HG02623 (cell line): ENCODE measurements at regions not wholly inside any gene's neighbourhood (a gene's known extent, or its start where the extent isn't known, plus 50 kb on each side); places are given as distances from the start of the nearest gene placed in this dataset.
"Not testable (repeated sequence)": the region's sequence is repeated elsewhere in the genome, so short reads cannot be mapped to it uniquely, and the experiment has no call there.

Experiments used
- ATAC-seq: cut with Tn5 transposase; IDR thresholded peaks from one replicate; pipeline ENCODE4 v1.9.1; 2021; ENCODE audit warnings: moderate library complexity; ENCODE audit not compliant: unreplicated experiment

- no peak for ATAC-seq
Measured at GRCh38 chr6:141402489-141402888, 730.2 kb upstream of the GJE1 start.

DNA sequence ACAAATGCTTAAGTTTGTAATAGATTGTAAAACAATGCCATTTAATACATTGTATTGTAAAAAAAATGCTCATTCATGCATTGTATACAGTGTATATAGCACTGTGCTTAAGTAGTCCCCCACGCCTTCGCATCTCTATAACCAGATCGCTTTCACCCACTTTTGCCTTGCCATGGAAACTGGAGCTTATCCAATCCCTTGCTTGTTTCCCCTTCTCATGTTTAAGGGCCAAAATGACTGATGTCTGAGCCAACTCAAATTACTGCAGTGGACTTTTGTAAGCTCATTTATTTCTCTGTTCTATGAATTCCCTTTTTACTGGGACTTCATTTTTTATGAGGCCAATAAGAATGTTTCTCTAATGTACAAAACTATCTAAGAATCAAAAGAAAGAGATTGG is 730.9 kb upstream of the GJE1 start:
- ATAC-seq = no peak

GRCh38 chr6:141401168-141401567 is 731.6 kb upstream of the GJE1 start:
- no peak for ATAC-seq

DNA sequence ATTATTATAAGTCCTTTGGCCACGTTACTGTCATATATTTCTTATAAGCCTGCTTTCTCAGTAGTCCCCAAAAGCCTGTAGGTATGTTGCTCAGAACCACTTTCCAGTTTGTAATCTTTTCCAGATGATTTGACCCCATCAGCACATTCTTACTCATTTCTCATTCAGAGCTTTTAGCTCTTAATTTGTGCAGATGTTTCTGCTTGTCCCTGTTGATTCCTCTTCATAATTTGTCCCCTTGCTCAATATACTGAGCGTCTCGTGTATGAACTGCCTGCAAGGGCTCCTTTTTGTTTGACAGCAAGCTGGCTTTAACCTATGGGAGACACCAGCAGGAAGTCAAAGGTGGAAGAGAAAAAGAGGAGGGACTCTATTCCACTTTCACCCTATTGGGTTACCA is 733.8 kb upstream of the GJE1 start:
- no peak for ATAC-seq

GRCh38 chr6:141395443-141396008 is 737.2 kb upstream of the GJE1 start:
- no peak for ATAC-seq

DNA sequence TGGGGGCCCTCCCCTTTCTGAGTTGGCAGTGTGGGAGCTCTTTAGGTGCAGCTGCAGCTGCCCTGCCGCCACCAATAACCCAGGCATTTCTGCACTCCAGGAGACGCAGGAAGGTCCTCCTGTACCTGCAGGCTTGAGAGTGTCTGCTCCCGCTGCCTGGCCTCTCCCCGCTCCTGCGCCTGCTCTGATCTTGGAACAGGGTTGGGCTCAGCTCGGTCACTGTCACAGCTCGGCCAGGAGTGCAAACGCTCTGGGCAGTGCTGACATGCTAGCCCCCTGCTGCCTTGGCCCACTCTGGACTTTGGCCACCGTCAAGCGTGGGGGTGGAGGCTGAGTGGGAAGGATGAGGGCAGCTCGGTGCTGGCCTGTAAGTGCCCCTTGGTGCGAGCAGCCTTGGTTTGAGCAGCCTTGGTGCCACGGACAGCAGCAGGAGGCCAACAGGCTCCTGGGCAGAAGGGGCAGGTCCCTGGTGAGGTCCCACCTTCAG is 738.1 kb upstream of the GJE1 start:
- no peak for ATAC-seq

- no peak for ATAC-seq
Measured at GRCh38 chr6:141394125-141394536, 738.6 kb upstream of the GJE1 start.

DNA sequence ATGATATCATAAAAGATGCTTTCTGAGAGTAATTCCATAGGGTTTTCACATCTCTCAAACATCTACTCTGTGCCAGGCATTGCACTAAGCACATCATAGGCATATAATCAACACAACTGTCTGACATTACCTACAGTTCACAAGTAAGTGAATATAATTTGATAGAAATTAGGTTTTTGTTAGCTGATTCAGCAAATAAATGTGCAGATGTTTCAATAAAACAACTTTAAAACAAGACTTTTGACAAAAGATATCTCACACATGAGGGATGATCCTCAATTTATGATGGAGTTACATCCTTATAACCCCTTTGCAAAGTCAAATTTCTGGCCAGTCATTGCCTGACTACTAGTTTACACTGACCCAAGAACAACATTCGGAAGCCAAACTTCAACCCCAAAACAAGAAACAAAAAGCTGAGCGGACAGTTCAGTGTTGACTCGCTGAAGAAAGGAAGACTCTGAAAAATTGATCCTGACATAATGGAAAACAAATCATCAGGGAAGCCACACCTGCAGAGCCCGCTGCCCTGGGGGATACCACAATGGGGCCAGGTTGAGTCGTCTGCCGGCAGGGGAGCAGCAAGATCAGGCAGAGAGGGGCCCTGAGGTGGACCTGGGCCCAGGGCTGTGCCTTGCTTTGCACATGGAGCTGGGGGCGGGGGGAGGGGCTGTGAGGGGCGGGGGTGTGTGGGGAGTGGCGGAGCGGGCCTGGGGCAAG is 739.2 kb upstream of the GJE1 start:
- ATAC-seq = no peak

- not testable (repeated sequence) for ATAC-seq
Measured at GRCh38 chr6:141391135-141391534, 741.6 kb upstream of the GJE1 start.

DNA sequence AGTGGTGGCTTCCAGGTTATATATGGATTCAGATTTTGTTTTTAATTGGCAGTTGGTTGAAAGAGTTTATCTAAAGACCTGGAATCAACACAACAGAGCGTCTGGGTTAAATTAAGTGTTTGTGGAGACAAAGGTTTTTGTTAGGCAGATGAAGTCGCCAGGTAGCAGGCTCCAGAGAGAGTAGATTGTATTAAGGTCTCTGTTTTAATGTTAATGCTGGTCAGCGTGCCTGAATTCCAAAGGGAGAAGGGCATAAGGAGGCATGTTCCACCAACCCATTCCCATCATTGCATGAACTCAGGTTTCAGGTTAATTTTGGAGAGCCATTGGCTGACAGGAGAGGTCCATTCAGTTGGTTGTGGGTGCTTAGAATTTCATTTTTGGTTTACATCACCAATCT is 744.1 kb upstream of the GJE1 start:
- ATAC-seq = no peak

DNA sequence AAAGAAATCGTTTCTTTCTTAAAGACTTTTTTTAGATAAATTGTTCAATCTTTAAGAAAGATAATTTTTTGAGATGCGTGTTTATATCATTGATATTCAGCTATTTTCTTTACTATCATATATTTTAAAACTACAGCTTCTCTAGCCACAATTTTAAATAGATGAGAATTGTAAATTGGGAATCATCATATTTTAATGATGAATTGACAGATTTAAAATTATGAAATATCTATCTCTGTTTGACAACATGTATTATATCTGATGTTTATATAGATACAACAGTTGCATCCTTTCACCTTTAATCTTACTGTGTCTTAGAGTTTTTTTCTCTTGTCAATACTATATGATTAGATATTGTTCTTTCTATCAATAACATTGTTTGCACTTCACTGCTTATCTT is 762.3 kb upstream of the GJE1 start:
- ATAC-seq = no peak

DNA sequence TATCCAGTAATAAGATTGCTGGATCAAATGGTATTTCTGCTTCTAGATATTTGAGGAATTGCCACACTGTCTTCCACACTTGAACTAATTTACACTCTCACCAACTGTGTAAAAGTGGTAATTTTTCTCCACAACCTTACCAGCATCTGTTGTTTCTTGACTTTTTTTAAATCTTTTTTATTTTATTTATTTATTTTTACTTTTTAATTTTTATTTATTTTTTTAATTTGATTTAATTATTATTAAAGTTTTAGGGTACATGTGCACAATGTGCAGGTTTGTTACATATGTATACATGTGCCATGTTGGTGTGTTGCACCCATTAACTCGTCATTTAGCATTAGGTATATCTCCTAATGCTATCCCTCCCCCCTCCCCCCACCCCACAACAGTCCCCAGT is 765.9 kb upstream of the GJE1 start:
- not testable (repeated sequence) for ATAC-seq

DNA sequence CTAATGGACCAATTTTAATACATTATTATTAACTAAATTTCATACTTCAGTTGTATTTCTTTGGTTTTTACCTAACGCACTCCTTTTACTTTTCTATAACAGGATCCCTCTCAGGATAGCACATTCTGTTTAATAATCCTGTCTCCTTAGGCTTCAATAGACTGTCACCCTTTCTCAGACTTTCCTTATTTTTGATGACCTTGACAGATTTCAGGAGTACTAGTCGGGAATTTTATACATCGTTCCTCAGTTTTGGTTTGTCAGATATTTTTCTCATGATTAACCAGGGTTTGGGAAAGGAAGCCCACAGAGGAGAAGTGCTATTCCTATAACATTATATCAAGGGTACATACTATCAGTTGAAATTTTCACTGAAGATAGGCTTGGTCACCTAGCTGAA is 768.0 kb upstream of the GJE1 start:
- ATAC-seq = no peak

DNA sequence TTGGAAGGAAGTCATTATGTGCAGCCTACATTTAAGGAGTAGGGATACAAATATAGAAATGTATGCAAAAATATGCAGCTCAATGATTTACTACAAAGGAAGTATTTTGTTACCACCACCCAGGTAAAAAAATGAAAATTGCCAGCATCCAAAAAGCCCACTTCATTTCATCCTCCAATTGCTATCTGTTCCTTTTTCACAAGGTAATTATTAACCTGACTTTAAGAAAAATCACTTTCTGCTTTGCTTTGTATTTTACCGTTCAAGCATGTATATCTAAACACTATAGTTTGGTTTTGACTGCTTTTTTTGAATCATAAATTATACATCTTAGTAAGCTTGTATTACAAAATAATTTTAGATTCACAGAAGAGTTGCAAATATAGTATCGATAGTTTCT is 768.5 kb upstream of the GJE1 start:
- no peak for ATAC-seq

GRCh38 chr6:141361559-141361958 is 771.2 kb upstream of the GJE1 start:
- no peak for ATAC-seq

DNA sequence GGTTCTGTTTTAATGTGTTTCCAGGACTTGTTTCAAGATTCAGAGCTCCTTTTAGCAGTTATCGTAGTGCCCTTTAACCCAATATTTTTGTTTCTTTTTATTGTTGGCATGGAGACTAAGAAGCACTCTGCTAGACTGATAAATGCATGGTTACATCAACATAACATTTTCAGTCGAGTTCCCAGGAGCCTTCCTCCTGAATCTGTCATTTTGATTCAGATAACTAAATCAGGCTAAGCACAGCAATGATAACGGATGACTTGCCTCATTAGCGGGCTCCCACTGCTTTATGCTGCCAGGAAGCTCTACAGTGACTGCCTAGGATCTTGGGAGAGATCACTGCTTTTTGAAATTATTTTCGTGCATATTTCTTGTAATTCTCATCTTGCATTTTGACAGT is 772.8 kb upstream of the GJE1 start:
- no peak for ATAC-seq

- ATAC-seq = no peak
Measured at GRCh38 chr6:141354191-141354955, 778.4 kb upstream of the GJE1 start.

DNA sequence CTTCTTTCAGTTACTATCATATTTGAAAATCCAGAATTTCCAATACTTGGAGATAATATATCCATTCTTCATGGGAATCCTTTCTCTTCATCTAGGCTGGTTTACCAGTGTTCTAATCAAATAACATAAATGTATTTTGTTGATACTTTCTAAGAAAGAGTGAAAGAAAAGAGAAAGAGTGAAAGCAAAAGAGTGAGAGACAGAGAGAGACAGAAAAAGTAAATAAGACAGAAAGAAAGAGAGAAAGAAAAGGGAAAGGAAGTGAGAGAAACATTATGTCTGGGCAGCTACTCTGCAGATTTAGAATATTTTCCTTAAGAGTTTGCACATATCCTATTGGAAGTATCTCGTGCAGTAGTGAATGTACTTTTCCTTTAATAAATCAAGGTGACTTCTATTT is 781.0 kb upstream of the GJE1 start:
- ATAC-seq = no peak

- ATAC-seq = no peak
Measured at GRCh38 chr6:141349710-141350109, 783.0 kb upstream of the GJE1 start.

DNA sequence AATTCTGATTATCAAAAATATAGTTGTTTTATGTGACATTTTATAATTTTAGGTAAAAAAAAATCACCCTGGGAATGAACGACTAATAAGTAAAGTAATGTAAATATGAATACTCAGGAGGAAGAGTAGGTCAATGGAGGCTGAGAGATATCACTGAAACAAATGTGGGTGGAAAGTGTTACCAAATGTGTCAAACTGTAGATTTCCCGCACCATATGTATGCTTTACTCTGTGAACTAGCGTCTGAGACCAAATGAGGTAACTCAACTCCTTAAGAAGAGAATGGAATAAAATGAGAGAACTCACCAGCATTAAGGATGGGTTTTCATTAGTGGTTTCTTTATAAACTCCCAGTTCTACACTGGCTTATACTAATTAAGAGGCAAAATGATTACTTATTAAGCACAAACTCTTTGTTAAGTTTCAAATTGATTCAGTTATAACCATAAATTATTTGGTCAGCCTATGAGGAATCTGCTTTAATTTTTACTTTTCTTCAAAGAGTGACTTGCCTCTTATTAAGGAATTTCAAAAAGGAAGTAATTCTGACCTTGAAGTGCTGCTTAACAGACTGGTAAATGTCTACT is 784.7 kb upstream of the GJE1 start:
- ATAC-seq = no peak

GRCh38 chr6:141347086-141347485 is 785.6 kb upstream of the GJE1 start:
- ATAC-seq = no peak

GRCh38 chr6:141346535-141346934 is 786.2 kb upstream of the GJE1 start:
- ATAC-seq = no peak
